ENCODE measurements at regions not wholly inside any gene's neighbourhood (a gene's known extent, or its start where the extent isn't known, plus 50 kb on each side); places are given as distances from the start of the nearest gene placed in this dataset.

- peaks cover 4% of the 10 kb centered on the region for H3K9me3 Mint-ChIP-seq (ENCODE audit: unreplicated experiment)
- H3K36me3 Mint-ChIP-seq (ENCODE audit: unreplicated experiment): no peaks in the 10 kb centered on the region
- peak overlapping the region; percentile 92 for H3K27ac Mint-ChIP-seq (ENCODE audit: unreplicated experiment)
- no peak for DNase-seq (ENCODE audit: extremely low spot score, unreplicated experiment)
- H3K4me1 Mint-ChIP-seq (ENCODE audit: unreplicated experiment): peaks cover 58% of the 10 kb centered on the region
- H3K27me3 Mint-ChIP-seq (ENCODE audit: unreplicated experiment): no peaks in the 10 kb centered on the region
- no peak overlapping the region for H3K4me3 Mint-ChIP-seq (ENCODE audit: unreplicated experiment)
- TF ChIP-seq, protein P1, sequence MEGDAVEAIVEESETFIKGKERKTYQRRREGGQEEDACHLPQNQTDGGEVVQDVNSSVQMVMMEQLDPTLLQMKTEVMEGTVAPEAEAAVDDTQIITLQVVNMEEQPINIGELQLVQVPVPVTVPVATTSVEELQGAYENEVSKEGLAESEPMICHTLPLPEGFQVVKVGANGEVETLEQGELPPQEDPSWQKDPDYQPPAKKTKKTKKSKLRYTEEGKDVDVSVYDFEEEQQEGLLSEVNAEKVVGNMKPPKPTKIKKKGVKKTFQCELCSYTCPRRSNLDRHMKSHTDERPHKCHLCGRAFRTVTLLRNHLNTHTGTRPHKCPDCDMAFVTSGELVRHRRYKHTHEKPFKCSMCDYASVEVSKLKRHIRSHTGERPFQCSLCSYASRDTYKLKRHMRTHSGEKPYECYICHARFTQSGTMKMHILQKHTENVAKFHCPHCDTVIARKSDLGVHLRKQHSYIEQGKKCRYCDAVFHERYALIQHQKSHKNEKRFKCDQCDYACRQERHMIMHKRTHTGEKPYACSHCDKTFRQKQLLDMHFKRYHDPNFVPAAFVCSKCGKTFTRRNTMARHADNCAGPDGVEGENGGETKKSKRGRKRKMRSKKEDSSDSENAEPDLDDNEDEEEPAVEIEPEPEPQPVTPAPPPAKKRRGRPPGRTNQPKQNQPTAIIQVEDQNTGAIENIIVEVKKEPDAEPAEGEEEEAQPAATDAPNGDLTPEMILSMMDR (IDR thresholded peaks at IDR 0.05): no peak
These were observed 128.8 kb downstream of the MREG start for GRCh38 chr2:215884451-215885087.

GRCh38 chr2:215883799-215884198, 129.6 kb downstream of the MREG start:
- H3K27me3 Mint-ChIP-seq (ENCODE audit: unreplicated experiment): no peaks in the 10 kb centered on the region
- H3K36me3 Mint-ChIP-seq (ENCODE audit: unreplicated experiment): no peaks in the 10 kb centered on the region
- H3K27ac Mint-ChIP-seq (ENCODE audit: unreplicated experiment): peak overlapping the region; percentile 92
- DNase-seq (ENCODE audit: extremely low spot score, unreplicated experiment): no peak
- H3K4me3 Mint-ChIP-seq (ENCODE audit: unreplicated experiment): no peak overlapping the region
- TF ChIP-seq, protein P1 (IDR thresholded peaks at IDR 0.05): no peak
- H3K9me3 Mint-ChIP-seq (ENCODE audit: unreplicated experiment): no peaks in the 10 kb centered on the region
- H3K4me1 Mint-ChIP-seq (ENCODE audit: unreplicated experiment): peaks cover 58% of the 10 kb centered on the region

DNA sequence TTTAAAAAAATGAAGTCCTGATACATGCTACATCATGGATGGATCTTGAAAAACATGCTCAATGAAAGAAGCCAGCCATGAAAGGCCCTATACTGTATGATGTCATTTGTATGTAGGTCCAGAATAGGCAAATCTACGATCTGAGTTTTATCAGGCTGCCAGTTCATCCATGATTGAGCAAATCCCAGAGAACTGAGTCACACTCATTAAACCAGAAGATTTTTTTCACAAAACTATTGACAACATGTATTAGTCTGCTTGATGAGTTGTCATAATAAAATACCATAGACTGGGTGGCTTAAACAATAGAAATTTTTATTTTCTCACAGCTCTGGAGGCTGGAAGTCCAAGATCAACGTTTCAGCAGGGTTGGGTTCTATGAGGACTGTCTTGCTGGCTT, 130.7 kb downstream of the MREG start:
- no peak overlapping the region for H3K27ac Mint-ChIP-seq (ENCODE audit: unreplicated experiment)
- peaks cover 58% of the 10 kb centered on the region for H3K4me1 Mint-ChIP-seq (ENCODE audit: unreplicated experiment)
- no peak for DNase-seq (ENCODE audit: extremely low spot score, unreplicated experiment)
- TF ChIP-seq, protein P1 (IDR thresholded peaks at IDR 0.05): no peak
- no peak overlapping the region for H3K4me3 Mint-ChIP-seq (ENCODE audit: unreplicated experiment)
- no peaks in the 10 kb centered on the region for H3K36me3 Mint-ChIP-seq (ENCODE audit: unreplicated experiment)
- no peaks in the 10 kb centered on the region for H3K9me3 Mint-ChIP-seq (ENCODE audit: unreplicated experiment)
- no peaks in the 10 kb centered on the region for H3K27me3 Mint-ChIP-seq (ENCODE audit: unreplicated experiment)

GRCh38 chr2:215881582-215881981, 131.8 kb downstream of the MREG start:
- Mint-ChIP-seq H3K9me3 (ENCODE audit: unreplicated experiment) (peaks cover 8% of the 10 kb centered on the region), H3K4me1 (ENCODE audit: unreplicated experiment) (peaks cover 58% of the 10 kb centered on the region)

DNA sequence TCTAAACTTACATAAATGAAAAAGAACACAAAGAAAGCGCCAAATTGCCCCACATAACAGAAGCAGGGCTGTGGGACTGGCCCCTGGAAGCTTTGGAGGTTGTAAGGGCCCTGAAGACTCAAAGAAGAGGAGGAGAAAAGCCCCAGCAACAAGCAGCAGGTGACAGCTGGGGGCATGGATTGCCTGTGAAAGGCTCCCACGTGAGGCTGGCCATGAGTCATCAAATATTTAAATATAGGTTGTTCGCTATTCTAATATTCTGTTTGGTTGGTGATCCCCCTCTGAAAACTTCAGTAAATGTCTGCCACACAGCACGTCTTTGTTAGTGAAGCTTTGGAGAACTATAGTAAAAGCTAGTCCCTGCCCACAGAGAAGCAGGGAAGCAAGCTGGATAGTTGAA, 132.4 kb downstream of the MREG start:
- H3K4me1 Mint-ChIP-seq (ENCODE audit: unreplicated experiment): peaks cover 53% of the 10 kb centered on the region
- no peaks in the 10 kb centered on the region for H3K27me3 Mint-ChIP-seq (ENCODE audit: unreplicated experiment)
- peak overlapping the region; percentile 82 for H3K27ac Mint-ChIP-seq (ENCODE audit: unreplicated experiment)
- peaks cover 5% of the 10 kb centered on the region for H3K36me3 Mint-ChIP-seq (ENCODE audit: unreplicated experiment)
- DNase-seq (ENCODE audit: extremely low spot score, unreplicated experiment): no peak
- H3K9me3 Mint-ChIP-seq (ENCODE audit: unreplicated experiment): peaks cover 8% of the 10 kb centered on the region
- no peak overlapping the region for H3K4me3 Mint-ChIP-seq (ENCODE audit: unreplicated experiment)
- TF ChIP-seq, protein P1 (IDR thresholded peaks at IDR 0.05): no peak

More at GRCh38 chr2:215881582-215881981, 131.8 kb downstream of the MREG start:
- Mint-ChIP-seq H3K27ac (ENCODE audit: unreplicated experiment) (peak overlapping the region; percentile 82), H3K36me3 (ENCODE audit: unreplicated experiment) (peaks cover 2% of the 10 kb centered on the region), H3K27me3 (ENCODE audit: unreplicated experiment) (no peaks in the 10 kb centered on the region), H3K4me3 (ENCODE audit: unreplicated experiment) (no peak overlapping the region)
- TF ChIP-seq, protein P1 (IDR thresholded peaks at IDR 0.05): no peak
- DNase-seq (ENCODE audit: extremely low spot score, unreplicated experiment): no peak
